HG03108 (cell line): ENCODE measurements at regions not wholly inside any gene's neighbourhood (a gene's known extent, or its start where the extent isn't known, plus 50 kb on each side); places are given as distances from the start of the nearest gene placed in this dataset.
"Not testable (repeated sequence)": the region's sequence is repeated elsewhere in the genome, so short reads cannot be mapped to it uniquely, and the experiment has no call there.

Experiments used
- ATAC-seq: cut with Tn5 transposase; IDR thresholded peaks from one replicate; pipeline ENCODE4 v1.9.1; 2021; ENCODE audit warnings: moderate library complexity; ENCODE audit not compliant: unreplicated experiment

DNA sequence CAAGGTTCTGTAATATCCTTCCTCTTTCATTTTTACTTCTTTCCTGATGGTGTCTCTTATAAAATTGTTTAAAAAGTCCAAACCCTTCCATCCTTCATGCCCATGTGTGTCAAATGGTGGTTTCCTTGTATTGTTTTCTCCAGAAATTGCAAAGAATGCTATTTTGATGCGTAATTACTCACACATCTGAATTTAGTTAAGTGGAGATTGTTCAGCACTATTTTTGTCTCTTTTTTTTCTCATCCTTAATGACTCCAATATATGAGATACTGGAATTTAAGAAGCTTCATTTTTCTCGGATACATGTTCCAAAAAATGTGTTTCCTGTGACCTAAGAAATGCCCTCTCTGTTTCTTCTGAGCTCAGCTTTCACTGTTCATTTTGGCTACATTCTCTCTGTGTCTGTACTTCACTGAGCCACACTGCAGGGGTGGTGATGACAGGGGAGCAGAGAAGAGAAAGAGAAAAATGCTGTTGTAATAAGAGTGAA, 799.8 kb downstream of the DIPK2A start:
- ATAC-seq = no peak

DNA sequence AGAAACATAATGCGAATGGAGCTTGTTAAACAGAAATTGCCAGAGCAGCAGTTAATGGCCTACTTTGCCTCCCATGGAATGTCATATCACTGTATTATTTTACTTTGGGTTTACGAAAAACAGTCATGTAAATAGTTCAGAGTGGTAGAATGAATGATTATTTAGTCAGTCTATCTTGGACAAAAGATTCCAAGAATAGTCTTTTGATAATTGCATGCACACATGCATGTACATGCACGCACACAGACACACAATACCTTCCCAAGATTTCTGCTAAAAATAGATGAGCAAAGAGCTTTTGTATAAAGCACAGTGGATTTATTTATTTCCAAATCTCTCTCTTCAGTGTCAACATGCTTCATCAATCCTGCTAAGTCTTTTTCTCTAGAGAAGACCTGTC, 800.7 kb downstream of the DIPK2A start:
- no peak for ATAC-seq

DNA sequence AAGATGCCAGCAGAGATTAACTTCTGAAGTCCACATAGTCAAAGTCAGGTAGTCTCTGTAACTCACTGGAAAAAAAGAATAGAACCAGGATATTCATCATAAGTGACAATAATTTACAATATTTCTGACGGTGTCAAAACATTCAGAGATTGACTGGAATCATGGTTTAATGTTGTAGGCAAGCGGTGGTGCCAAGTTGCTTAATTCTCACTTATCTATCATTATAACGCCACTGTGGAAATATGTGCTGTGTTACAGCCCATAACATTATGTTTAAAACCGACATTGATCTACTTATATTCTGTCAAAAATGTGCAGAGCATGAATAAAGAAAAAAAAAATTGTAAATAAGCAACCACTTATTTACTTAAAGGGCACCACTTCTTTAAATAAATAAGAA, 801.7 kb downstream of the DIPK2A start:
- ATAC-seq = no peak

DNA sequence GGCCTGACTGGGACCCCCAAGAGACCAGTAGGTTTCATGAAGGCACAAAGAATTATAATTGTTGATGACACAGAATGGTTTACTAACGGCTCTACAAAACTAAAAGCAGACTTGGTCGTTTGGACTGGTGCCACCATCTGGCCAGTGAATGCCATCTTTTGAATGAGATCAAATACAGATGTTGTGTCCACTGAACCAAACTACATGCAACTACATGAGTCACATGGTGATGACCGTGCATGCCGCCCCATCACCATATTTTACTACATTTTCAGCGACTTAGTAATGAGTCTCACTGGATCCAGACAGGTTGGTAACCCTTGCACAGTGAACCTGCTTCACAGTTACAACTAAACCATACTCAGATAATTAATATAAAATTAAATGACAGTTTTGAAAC, 803.3 kb downstream of the DIPK2A start:
- no peak for ATAC-seq

DNA sequence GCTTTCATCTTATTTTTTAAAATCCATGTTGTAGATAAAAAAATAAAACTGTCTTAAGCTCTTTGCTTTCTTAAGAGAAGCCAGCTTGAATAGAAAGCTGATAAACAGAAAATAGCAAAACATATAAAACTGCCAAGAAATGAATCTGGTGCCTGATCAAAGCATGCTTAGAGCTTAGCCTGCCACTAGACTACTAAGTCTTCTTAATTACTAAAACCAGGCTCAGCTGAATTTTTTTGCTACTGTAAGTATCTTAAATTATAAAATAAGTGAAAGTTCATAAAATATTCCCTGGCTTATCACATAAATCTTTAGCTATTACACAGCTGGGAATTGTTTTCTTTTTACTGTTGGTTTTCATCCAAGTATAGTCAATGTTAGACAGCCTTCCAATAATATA, 803.9 kb downstream of the DIPK2A start:
- ATAC-seq = no peak

DNA sequence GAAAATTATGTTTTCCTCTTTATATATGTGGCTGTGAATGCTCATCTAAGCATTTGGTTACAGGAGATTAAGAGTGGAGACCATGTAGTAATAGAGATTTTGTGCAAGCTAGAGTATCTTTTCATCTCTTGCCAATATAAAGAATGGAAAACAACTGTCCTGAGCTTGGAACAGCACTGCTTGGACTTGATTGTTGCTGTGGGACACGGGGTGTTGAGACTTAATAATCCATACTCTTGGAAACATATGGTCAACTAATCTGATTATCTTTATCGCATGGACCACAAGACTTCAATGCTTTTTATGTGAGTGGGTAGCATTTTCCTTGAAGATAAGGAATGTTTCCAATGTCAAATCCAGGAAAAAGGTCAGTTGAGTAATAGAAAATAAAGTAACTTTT, 806.3 kb downstream of the DIPK2A start:
- ATAC-seq = no peak

DNA sequence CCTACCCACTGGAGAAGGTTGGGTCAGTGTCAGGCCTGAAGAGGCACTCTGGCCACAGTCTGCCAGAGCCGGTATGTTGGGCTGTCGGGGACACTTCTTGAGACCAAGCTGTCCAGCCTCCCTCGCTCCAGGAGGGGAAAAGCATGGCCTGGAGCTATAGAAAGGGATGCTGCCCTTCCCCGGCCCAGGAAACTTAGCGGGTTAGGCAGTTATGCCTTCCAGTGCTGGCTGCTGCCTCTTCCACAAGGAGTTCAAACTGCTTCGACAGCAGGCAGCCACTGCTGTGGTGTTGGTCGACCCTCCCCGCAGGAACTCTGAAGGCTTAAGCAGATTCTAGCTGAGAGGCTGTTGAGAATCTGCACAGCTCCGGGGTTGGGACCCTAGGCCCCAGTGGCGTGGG, 819.4 kb downstream of the DIPK2A start:
- no peak for ATAC-seq

DNA sequence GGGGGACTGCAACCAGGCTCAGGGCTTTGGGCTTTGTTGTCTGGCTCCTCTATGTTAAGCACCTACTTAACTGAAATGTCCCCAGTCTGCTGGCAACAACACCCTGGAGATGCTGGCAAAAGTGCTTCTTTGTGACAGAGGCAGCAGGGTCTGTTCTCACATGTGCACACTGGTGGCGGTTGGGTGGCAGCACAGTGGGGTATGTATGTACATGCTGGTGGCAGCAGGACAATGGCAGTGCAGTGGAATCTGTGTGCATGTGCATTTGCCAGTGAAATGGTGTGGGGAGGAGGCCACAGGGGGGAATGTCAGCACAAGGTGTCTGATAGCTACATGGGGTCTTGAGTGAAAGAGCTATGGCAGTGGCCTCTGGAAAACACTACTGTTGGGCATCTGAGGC, 830.3 kb downstream of the DIPK2A start:
- ATAC-seq = no peak

DNA sequence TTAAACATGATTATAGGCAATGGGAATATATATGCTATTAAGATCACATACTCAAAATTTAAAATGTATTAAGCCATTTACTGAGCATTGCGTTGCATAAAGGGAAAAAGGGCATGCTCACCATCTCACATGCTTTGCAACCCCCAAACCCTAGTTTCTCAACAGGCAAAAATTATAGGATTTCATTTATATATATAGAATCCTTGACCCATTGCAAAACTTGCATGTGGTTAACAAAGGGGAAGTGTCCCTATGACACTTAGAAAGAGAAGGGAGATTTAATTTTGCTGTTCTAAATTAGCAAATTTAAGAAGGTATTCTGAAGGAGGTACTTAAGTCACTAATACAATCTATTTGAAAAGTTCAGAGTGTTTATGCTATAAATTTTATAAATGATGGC, 837.8 kb downstream of the DIPK2A start:
- ATAC-seq = no peak

DNA sequence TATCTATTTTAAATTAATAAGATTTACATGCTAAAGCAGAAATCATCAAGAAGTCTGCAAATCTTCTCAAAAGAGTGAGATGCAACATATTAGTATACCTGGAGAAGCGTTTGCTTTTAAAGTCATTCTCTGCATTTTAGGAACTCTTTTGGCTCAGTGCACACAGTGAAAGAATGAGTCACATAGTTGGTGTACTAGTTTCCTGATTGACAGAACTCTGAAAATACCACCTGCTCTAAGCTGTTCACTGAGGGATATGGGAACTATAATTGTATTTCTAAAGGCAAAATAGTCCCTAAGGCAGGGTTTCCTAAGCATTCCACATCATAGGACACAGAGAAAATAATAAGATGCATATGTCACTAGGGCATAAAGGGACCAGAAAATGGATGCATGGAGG, 838.5 kb downstream of the DIPK2A start:
- no peak for ATAC-seq

DNA sequence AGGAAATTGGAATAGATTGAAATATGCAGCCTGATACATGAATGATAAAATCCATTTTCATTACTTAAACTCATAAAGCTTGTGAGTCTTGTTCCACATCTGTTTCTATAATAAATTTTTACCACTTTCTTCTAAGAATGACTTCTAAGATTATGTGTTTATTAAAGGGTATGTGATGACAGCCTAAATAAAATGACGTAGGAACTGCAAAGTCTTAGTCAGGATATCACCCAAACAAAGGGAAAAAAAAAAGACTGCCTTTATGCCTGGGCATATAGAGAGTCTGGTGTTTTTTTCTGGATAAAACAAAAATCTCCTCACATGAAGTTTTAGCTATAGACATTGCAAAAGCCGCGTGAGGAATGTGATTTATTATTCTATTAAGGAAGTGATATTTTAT, 844.0 kb downstream of the DIPK2A start:
- ATAC-seq = no peak

DNA sequence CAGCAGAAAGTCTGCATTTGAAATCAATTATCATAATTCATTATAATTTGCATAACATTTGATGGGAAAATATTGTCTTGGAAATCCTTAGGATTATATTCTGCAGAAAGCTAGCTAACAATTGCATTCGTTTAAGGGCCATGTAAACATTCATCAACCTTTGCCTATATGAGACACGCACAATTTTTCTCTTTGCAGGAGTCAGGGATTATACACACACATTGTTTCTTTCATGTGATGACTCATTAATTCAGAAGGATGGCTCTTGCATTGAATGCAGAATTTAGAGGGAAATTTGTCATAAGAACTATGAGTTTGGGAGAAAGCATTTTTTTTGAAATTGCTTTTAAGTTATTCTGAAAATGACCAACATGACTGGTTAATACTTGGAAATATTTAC, 844.7 kb downstream of the DIPK2A start:
- ATAC-seq = no peak

DNA sequence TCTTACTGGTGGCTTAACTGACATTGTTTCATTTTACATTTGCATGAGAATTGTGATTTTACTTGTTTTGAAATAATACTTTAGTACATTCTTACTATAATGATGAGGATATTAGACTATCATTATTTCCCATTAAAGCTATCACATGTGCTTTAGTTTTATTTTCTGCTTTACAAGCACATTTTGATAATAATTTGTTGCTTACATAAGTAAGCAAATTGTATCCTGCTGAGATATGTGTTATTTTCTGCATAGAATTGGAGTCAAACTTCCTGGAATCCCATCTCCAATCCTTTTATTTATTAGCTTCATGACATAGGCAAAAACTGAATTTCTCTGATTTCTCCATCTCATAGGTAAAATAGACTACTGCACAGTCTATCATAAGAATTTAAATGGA, 847.4 kb downstream of the DIPK2A start:
- no peak for ATAC-seq

DNA sequence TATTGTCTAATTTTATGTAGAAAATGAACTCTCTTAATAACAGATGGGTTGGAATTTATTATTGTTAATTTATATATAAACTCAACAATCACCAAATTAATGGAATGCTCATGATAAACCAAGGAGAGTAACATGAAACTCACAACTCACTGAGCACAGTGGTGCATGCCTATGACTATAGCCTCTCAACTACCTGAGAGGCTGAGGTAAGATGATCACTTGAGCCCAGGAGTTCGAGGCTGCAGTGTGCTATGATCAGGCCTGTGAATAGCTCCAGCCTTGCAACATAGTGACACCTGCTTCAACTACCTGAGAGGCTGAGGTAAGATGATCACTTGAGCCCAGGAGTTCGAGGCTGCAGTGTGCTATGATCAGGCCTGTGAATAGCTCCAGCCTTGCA, 848.6 kb downstream of the DIPK2A start:
- ATAC-seq = not testable (repeated sequence)

DNA sequence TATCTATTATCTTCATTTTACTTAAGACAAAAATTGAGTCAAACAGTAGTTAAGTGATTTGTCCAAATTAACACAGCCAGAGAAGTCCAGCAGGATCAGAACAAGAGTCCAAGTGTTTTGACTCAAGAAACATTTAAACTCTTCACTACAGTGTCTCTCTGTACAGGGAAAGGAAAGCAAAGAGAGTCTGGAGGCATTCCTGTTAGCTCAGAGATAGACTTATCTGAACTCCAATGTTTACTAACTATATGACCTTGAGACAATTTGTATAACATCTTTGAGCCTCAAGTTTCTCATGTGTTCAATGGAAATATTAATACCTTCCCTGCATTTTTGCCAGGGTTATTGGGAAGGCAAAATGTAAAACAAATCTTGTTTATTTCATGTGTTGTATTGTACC, 849.1 kb downstream of the DIPK2A start:
- ATAC-seq = no peak

DNA sequence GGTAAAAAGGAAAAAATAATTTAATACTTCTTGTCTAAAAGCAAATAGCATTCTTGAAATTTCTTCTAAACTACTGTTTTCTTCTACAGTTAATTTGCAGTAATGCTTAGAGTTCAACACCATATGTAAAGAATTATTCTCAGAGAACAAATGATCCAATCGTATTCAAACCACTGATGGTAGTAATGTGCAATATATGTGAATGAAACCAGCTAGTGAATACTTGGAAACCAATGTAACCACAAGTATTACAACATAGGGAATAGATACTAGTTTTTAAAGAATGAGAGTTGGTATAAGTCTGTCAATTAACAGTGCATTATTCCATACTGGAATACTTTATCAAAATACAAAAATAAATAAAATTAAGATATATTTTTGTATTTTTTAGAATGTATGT, 850.0 kb downstream of the DIPK2A start:
- no peak for ATAC-seq

DNA sequence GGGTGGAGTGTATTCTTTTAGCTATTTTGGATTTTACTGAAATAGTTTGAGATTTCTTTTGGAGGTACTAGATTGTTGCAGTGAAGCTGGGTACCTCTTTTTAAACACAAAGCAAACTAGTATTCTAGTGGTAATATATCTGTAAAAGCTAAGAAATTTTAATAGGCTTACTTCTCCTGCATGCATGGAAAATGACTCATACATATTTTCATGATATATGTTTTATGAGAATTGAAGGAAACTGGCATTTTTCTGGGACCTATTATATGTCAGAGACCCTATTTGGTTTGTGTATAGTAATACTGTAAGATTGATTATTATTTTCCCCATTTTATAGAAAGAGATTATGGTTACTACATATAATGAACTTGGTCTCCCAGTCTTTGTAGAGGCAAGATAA, 851.0 kb downstream of the DIPK2A start:
- no peak for ATAC-seq

DNA sequence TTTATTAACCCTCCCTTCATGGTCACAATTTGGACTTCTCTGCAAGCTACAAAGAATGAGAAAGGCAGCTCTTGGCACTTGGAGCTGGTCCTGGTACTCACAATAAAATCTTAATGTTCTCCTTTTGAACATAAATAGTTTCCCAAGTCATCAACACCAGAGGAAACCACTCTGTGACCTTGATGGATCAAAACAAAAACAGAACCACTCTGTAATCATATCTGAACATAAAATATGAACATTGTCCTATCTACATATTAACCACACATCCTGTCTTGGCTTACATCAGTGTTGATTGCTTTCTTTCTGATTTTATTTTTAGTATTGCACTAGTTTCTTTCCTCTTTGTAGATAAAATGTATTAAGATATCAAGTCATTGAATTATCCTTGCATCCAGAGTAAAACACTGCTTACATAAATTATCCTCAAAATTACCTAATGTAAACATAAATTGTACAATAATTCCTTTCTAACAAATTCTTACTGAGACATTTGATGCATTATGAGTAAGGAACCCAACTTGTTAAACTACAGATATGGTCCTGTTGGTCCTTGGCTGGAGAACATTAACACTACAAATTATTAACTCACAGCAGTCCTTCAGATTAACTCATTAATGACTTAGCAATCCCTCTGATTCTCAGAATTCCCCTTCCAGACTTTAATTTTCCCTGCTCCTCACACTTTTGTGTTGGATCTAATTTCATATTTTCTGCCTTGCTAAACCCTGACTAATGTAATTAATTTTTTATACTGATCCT, 860.5 kb downstream of the DIPK2A start:
- no peak for ATAC-seq

DNA sequence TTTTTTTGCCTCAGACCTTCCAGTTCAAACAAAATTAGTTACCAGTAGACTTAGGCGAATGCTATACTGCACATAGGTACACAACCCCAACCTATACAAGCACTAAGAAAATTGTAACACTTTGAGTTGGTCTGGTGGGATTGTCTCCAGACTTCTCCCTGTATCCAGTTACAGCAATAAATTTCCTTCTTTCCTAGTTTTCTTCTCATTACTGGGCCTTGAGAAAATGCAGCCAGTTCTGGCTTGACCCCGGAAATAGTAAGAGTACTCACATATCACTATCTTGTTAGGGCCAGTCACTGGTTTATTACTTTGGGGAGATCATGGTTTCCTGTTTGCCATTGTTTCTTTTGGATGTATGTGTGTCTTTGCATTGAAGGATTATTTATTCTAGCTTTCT, 868.4 kb downstream of the DIPK2A start:
- no peak for ATAC-seq

DNA sequence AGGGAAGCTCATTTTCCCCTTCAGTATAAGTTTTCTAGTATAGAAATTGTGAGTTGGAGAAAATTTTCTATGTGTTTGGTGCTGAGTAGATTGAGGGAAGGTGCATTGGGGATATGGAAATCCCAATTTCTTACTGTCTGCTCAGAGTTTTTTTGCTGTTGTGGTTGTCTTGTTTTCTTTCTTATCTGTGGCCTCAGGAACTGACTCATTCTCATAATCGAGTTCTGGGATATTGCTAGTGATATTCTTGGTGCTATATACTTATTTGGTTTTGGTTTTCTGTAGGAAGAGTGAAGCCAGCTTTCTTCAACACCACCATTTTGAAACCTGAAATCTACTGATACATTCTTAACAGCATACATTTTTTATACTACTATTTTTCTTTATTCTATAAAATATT, 869.2 kb downstream of the DIPK2A start:
- no peak for ATAC-seq

DNA sequence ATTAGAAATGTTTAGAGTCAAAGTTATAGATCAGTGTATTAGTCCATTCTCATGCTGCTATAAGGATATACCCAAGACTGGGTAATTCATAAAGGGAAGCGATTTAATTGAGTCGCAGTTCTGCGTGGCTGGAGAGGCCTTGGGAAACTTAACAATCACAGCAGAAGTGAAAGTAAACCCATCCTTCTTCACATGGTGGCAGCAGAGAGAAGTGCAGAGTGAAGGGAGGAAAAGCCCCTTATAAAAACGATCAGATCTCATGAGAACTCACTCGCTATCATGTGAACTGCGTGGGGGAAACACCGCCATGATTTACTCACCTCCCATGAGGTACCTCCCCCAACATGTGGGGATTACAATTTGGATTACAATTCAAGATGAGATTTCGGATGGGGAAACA, 871.5 kb downstream of the DIPK2A start:
- no peak for ATAC-seq

DNA sequence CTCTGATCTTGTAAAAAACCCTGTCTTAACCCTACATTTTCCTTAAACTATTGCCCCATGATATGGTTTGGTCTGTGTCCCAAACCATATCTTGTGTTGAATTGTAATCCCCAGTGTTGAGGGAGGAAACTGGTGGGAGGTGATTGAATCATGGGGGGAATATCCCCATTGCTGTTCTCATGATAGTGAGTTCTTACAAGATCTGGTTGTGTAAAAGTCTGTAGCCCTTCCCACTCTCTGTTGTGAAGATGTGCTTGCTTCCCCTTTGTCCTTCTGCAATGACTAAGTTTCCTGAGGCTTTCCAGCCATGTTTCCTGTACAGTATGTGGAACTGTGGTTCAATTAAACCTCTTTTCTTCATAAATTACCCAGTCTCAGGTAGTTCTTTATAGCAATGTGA, 881.4 kb downstream of the DIPK2A start:
- no peak for ATAC-seq

DNA sequence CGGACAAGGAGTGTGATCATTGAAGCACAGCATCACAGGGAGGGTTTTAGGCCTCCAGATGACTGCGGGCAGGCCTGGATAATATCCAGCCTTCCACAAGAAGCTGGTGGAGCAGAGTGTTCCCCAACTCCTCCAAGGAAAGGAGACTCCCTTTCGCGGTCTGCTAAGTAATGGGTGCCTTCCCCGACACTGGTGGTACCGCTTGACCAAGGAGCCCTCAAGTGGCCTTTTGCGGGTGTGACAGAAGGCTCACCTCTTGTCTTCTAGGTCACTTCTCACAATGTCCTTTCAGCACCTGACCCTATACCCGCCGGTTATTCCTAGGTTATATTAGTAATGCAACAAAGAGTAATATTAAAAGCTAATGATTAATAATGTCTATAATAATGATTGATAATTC, 882.4 kb downstream of the DIPK2A start:
- not testable (repeated sequence) for ATAC-seq
